GM10248 (cell line): ENCODE measurements at regions not wholly inside any gene's neighbourhood (a gene's known extent, or its start where the extent isn't known, plus 50 kb on each side); places are given as distances from the start of the nearest gene placed in this dataset.

Experiments used
- CTCF ChIA-PET: fragments of 300-600 bp; sonication (Branson Sonifier 250); formaldehyde crosslinking; extraction: SDS; loops from one replicate; lab custom pipeline; 2021; ENCODE audit warnings: antibody characterized with exemption; lab: Yijun Ruan, JAX
- POLR2A ChIA-PET: fragments of 350-650 bp; sonication (Branson Sonifier 250); formaldehyde crosslinking; extraction: SDS; loops from one replicate; lab custom pipeline; 2020; ENCODE audit warnings: antibody characterized with exemption; lab: Yijun Ruan, JAX
- DNase-seq: peaks from one replicate; pipeline ENCODE4 v3.0.0; 2012; ENCODE audit errors: extremely low spot score
- TF ChIP-seq, protein P1 (sequence below): IDR thresholded peaks from 2 replicates; pipeline ENCODE4 v1.5.1; 2012; ENCODE audit warnings: mild to moderate bottlenecking, low read depth; ENCODE audit errors: extremely low read depth, missing control alignments, control extremely low read depth

DNA sequence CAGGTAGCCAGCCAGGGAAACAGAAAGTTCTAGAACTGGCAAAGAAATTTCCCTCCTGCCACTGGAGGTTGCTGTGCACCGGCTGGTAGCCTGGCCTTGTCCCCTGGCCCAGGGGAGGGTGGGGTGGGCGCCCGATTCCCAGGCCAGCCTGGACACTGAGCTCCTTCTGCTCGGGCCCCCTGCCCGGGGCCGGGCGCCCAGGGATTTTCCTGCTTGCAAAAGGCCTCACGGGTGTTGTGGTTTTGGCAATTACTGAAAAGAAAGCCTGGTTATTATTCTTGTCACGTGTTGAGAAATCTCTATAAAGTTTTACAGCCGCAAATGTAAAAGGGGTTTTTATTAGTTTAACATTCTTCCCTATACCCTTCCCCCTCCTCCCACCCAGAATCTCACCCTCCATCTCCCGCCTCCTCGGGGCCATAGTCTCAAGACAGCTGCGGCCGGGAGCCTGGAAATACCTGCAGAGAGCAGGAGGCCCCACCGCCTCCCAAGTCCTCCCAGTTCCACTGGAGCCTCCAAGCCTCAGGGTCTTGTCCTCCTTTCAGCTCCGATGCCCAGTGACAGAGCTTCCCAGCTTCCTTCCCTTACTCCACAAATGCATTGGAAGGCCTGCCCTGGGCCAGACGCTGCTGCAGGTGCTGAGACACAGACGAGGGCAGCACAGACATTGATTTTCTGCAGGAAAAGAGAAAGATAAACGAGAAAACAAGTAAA is 1515.6 kb downstream of the TBC1D22A start:
- TF ChIP-seq, protein P1, sequence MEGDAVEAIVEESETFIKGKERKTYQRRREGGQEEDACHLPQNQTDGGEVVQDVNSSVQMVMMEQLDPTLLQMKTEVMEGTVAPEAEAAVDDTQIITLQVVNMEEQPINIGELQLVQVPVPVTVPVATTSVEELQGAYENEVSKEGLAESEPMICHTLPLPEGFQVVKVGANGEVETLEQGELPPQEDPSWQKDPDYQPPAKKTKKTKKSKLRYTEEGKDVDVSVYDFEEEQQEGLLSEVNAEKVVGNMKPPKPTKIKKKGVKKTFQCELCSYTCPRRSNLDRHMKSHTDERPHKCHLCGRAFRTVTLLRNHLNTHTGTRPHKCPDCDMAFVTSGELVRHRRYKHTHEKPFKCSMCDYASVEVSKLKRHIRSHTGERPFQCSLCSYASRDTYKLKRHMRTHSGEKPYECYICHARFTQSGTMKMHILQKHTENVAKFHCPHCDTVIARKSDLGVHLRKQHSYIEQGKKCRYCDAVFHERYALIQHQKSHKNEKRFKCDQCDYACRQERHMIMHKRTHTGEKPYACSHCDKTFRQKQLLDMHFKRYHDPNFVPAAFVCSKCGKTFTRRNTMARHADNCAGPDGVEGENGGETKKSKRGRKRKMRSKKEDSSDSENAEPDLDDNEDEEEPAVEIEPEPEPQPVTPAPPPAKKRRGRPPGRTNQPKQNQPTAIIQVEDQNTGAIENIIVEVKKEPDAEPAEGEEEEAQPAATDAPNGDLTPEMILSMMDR: no peak

GRCh38 chr22:48276994-48277867 is 1514.8 kb downstream of the TBC1D22A start:
- CTCF ChIA-PET: no interaction called here
- no peak for DNase-seq
- TF ChIP-seq, protein P1: no peak
- POLR2A ChIA-PET: no interaction called here

More for the DNA sequence above, 1515.6 kb downstream of the TBC1D22A start:
- ChIA-PET POLR2A (no interaction called here), CTCF (no interaction called here)
- no peak for DNase-seq

GRCh38 chr22:48275412-48275811 is 1513.0 kb downstream of the TBC1D22A start:
- ChIA-PET POLR2A (no interaction called here), CTCF (no interaction called here)
- TF ChIP-seq, protein P1: no peak
- DNase-seq: no peak

DNA sequence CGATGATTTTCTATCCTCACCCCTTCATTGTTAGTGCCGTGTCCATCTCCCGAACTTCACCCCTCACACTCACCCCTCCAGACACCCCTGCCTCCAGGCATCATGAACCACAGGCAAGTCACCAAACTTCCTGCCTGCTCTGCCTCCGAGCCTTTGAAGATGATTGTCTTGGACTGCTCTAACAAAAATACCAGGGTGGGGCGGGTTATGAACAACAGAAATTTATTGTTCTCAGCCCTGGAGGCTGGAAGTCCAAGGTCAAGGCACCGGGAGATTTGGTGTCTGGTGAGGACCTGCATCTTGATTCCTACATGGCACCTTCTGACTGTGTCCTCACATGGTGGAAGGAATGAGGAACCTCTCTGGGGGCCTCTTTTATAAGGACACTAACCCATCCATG is 1508.3 kb downstream of the TBC1D22A start:
- ChIA-PET POLR2A (no interaction called here), CTCF (no interaction called here)
- no peak for DNase-seq

GRCh38 chr22:48268771-48269552 is 1506.5 kb downstream of the TBC1D22A start:
- DNase-seq: no peak
- TF ChIP-seq, protein P1: no peak
- ChIA-PET POLR2A (no interaction called here), CTCF (no interaction called here)

More for the DNA sequence above, 1508.3 kb downstream of the TBC1D22A start:
- TF ChIP-seq, protein P1: no peak

DNA sequence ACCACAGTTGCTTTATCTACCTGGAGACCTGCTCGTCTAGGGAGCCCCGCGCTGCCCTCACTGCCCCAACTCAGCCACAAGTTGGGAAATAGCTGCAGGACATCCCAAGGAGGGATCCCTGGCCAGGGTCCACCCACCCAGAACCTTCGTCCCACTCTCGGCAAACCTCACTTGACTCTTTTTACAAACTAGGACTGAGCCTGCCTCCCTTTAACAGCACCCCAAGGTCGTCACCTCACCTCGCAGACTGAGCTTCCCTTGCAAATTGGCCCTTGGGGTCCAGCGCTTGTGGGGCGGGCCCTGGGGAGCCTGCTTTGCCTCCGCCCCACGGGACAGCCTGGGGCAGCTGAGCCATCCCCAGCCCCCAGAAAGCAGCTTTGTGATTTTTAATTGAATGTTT is 1505.8 kb downstream of the TBC1D22A start:
- CTCF ChIA-PET: no interaction called here
- TF ChIP-seq, protein P1: no peak
- no peak for DNase-seq
- POLR2A ChIA-PET: no interaction called here
